ENCODE measurements at regions not wholly inside any gene's neighbourhood (a gene's known extent, or its start where the extent isn't known, plus 50 kb on each side); places are given as distances from the start of the nearest gene placed in this dataset.

GRCh38 chr19:30310602-30311263, 61.5 kb upstream of the ZNF536 start:
- TF ChIP-seq ASH2L (IDR thresholded peaks at IDR 0.05; ENCODE audit: low read length) (no peak), BCL11A (IDR thresholded peaks at IDR 0.05; ENCODE audit: low read depth in 2 of 2, low read length in 2 of 2) (no peak), SRF (IDR thresholded peaks at IDR 0.05; ENCODE audit: low read depth, low read length) (no peak), SP1 (IDR thresholded peaks at IDR 0.05; ENCODE audit: low read depth, low read length) (no peak), HDAC2 (IDR thresholded peaks at IDR 0.05; ENCODE audit: borderline replicate concordance in 1 of 2, low read depth in 2 of 2, low read length in 2 of 2) (no peak), CBX8 (IDR thresholded peaks at IDR 0.05; ENCODE audit: borderline replicate concordance, low read depth, low read length) (no peak), CTCF (IDR thresholded peaks at IDR 0.05; ENCODE audit: control extremely low read depth in 1 of 3, insufficient read depth in 1 of 3, low read depth in 1 of 3, low read length in 3 of 3) (no peak), RAD21 (IDR thresholded peaks at IDR 0.05 in 1 of 2, conservative IDR thresholded peaks at IDR 0.05 in 1 of 2; ENCODE audit: low read depth in 2 of 2, low read length in 2 of 2) (no peak), POLR2A (IDR thresholded peaks at IDR 0.05; ENCODE audit: control extremely low read depth in 1 of 2, low read depth in 2 of 2, low read length in 2 of 2) (no peak), CEBPB (IDR thresholded peaks at IDR 0.05; ENCODE audit: low read depth, low read length) (no peak), POLR2AphosphoS5 (IDR thresholded peaks at IDR 0.05; ENCODE audit: low read depth, low read length) (no peak), FOSL1 (IDR thresholded peaks at IDR 0.05; ENCODE audit: insufficient read depth, low read depth, low read length) (no peak), YY1 (IDR thresholded peaks at IDR 0.05; ENCODE audit: low read depth, low read length) (no peak)

Measured in H1 (cell line).